RPMI7951 (cell line): ENCODE measurements at regions not wholly inside any gene's neighbourhood (a gene's known extent, or its start where the extent isn't known, plus 50 kb on each side); places are given as distances from the start of the nearest gene placed in this dataset.
A peak's percentile ranks its signal among the peaks of the same experiment; 100 is the strongest.

Experiments
- DNase-seq: peaks from one replicate; pipeline ENCODE4 v3.0.0-alpha.2; 2012; ENCODE audit warnings: low read depth

DNA sequence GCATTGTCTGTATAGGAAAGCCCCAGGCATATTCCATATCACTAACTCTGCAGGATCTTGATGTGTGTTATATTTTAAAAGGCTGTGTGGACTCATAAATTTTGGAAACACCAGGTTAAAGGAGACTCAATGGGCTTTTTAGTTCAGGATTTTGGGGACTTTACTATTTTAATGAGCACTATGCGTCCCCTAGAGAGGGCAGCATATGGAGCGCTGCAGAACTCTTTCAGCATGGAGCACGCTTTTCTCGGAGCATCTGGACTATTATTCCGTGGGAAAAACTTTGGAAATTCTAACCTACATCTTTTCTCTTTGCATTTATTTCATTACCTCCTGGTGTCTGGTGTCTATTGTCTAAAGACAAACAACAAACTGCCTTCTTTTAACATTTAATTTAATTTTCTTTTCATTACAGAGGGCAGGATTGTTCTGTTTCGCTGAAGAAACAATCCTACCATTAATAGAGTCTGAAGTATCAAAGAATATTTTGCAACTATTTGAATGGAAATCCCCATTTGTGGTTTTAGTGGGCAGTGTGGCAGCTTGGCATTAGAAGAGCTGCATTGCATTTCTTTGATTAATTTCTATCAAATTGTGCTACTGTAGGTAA is 399.9 kb upstream of the HSF2 start:
- no peak for DNase-seq

DNA sequence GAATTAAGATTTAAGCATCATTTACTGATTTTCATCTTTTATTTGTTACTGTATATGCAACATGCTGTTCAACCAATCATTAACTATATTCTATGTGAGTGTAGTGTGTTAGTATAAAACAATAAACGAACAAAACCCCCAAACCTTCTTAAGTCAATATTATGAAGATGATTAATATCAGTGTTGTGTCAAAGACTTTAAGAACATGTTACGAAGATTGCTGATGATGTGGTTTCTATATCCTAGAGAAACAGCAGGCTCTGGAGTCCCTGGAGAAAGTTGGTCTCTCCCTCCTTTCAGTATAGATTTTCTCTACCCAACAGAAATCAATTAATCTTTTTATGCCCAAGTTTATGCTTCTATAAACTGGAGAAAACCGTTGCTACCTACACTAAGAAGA is 393.8 kb upstream of the HSF2 start:
- no peak for DNase-seq

- DNase-seq, result peak; percentile 21
Measured at GRCh38 chr6:122007339-122007738, 392.1 kb upstream of the HSF2 start.

- DNase-seq, result no peak
Measured at GRCh38 chr6:122008101-122008999, 391.1 kb upstream of the HSF2 start.

DNA sequence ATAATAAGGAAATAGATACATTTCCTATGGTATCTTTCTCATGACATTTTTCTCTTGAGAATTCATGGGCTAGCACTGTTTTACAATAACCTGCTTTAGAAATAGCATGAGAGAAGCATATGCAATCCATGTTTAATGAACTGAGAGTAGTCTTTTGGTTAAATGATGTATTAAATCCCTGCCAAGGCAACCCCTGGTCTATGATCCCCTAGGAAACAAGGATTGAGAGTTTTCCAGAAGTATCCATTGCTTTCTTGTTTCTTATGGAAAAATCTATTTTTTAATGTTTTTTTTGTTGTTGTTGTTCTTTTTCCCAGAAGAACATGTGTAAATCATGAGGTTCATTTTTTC is 390.5 kb upstream of the HSF2 start:
- no peak for DNase-seq

GRCh38 chr6:122012578-122012977 is 386.9 kb upstream of the HSF2 start:
- no peak for DNase-seq

DNA sequence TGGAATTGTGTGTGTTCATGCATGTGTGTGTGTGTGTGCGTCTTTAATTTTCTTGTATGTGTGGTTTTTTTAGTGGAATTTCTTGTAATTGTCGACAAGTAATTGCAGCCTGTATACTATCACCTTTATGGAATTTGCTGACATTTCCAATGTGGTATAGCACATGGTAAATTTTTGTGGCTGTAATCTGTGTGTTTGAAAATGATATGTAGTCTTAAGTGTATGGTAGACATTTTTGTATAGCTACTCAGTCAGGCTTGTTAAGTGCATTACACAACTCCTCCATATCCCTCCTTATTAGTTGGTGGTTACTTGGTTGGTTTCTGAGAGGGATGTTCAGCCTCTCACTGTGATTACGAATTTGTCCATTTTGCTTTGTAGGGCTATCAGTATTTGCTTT is 384.5 kb upstream of the HSF2 start:
- DNase-seq, result peak; percentile 57

DNA sequence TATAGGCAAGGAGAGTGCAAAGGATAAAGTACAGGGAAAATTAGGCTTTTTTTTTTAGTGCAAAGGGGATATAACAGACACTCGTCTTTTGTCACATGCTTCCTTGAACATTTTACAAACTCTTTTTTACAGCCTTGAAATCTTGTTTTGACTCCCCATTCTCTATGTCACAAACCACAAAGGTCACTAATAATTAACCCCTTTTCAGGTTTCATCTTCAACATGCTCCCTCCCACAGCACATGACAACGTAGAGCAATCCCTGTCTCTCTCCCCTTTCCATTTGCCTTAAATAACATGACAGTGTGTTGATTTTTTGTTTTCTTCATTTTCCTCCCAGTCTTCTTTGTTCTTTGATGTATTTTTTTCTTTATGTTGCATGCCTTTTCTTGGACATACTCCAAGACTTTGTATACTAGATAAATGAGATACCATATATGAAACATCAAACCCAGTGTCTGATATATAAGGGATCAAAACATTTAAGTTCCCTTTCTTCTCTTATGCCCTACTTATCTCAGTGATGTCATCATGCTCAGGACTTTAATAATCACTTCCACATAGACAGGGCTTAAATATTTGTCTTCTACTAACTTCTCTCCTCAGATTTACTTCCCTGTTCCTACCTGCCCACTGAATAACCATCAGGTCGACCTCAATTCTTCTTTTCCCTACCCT is 378.7 kb upstream of the HSF2 start:
- DNase-seq, result no peak

GRCh38 chr6:122025104-122025503 is 374.3 kb upstream of the HSF2 start:
- DNase-seq, result no peak

GRCh38 chr6:122026582-122027369 is 372.7 kb upstream of the HSF2 start:
- DNase-seq, result no peak

- DNase-seq, result no peak
Measured at GRCh38 chr6:122028933-122029522, 370.4 kb upstream of the HSF2 start.

- peak; percentile 59 for DNase-seq
Measured at GRCh38 chr6:122033564-122034181, 365.8 kb upstream of the HSF2 start.

- DNase-seq, result peak; percentile 11
Measured at GRCh38 chr6:122035173-122035572, 364.3 kb upstream of the HSF2 start.

DNA sequence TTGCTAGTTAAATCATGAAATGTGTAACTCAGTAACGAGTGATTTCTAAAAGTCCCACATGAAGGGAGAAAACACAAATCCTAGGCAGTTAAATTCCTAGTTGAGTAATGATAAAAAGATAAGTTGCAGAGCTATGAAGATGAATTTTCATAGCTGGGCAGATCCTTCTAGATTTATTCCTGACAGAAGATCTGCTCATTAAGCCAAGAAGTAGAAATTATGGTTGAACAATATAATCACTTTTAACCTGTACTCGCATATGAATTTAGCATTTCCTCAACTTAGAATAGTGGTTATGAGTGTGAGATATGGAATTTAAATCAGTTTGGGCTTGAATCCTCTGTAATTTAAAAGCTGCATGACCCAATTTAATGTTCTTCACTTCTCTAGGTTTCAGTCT is 359.2 kb upstream of the HSF2 start:
- DNase-seq, result no peak

DNA sequence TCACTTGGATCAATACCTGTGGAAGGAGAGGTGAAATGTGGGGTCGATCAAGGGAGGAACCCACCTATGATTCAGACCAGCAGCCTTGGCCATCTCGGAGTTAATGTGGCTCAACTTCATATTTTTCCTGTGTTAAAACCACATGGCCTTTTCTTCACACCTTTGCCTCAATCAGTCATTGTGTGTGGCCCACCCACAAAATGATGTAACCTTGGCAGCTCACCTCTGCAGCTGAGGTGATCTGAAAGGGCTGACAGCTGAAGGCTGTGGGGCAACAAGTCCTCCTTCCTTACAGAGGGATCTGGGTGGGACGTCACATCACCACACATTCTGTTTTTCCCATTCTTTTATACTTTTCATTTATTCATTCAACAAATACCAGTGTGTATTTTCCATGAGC is 357.1 kb upstream of the HSF2 start:
- no peak for DNase-seq

GRCh38 chr6:122042960-122043735 is 356.3 kb upstream of the HSF2 start:
- DNase-seq, result peak; percentile 21

DNA sequence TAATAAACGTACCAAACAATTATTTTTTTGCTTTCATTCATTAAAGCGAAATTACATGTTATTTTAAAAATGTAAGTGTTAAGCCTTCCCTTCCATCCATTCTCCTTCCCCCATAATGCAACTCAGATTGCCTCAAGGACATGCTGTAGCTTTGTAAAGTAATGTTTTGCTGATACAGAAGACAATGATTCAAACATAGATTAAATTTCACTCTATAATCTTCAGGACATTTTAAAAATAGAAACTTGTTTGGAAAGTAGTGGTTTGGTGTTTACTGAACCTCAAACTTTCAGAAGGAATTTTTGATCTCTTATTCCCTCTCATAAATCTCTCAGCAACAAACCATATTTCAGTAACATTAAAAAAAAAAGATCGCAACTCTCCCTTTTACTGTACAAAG is 350.9 kb upstream of the HSF2 start:
- no peak for DNase-seq

GRCh38 chr6:122049341-122049740 is 350.1 kb upstream of the HSF2 start:
- DNase-seq, result peak; percentile 11

DNA sequence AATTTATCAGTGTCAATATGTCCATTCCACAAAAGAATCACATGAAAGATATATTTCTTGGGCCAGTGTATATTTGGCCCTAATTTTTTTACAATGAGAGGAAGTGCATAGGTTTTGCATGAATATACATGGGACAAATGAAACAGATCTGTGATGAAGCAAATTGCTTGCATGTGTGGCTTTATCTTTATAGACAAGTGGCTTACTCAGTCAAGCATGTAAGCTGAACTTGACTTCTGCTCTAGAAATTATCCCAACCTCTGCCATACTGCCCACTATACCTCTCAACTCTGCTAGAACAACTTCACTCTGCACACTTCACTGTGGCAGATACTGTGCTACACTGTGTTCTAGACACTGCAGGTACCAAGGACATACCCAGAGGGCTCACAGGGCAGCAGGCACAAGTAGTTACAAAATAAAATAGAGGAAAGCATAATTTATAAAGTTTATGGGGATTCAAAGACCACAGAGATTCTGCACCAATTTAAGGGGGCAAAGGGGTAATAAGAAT is 349.2 kb upstream of the HSF2 start:
- DNase-seq, result no peak

DNA sequence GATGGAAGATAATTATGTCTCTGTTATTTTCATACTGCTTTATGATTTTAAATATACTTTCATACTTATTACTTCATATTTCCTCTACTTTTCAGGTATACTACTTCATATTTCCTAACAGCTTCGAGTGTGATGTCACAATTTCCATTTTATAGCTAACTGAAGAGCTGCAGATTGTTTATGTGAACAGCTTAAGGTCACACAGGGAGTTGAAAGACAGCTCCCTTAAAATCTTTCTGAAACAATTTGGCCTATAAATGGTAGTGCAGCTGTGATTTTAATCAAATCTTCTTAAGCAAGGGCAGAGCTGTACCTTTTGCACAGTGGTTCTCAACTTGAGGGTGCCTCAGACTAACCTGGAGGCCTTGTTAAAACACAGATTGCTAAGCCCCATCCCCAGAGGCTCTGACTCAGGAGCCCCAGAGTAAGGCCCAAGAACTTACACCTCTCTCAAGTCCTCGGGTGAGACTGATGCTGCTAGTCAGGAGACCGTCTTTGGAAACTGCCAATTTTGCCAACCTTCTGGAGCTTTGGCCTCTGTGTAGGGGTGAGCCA is 347.0 kb upstream of the HSF2 start:
- no peak for DNase-seq
